Mesodermal cell (in vitro differentiated cells): ENCODE measurements at regions not wholly inside any gene's neighbourhood (a gene's known extent, or its start where the extent isn't known, plus 50 kb on each side); places are given as distances from the start of the nearest gene placed in this dataset.
"Not testable (repeated sequence)": the region's sequence is repeated elsewhere in the genome, so short reads cannot be mapped to it uniquely, and the experiment has no call there.

Experiments used
- H3K27ac ChIP-seq: 2 replicates; pipeline ENCODE4 v1.7.0; 2013; ENCODE audit warnings: mild to moderate bottlenecking, low read depth, low read length, moderate library complexity; ENCODE audit not compliant: severe bottlenecking
- H3K36me3 ChIP-seq: 2 replicates; pipeline ENCODE4 v1.7.1; 2013; ENCODE audit warnings: mild to moderate bottlenecking, low read length, moderate library complexity; ENCODE audit not compliant: control insufficient read depth, insufficient read depth
- H3K4me1 ChIP-seq: one replicate; pipeline ENCODE4 v1.7.1; 2013; ENCODE audit warnings: mild to moderate bottlenecking, low read length; ENCODE audit not compliant: insufficient read depth, control insufficient read depth, poor library complexity, severe bottlenecking
- H3K4me3 ChIP-seq: 2 replicates; pipeline ENCODE4 v1.7.0; 2013; ENCODE audit warnings: low read length, control low read depth, mild to moderate bottlenecking; ENCODE audit not compliant: insufficient read depth, poor library complexity, severe bottlenecking; ENCODE audit errors: extremely low read depth
- H3K9me3 ChIP-seq: 2 replicates; pipeline ENCODE4 v1.7.1; 2013; ENCODE audit warnings: mild to moderate bottlenecking, low read length, moderate library complexity; ENCODE audit not compliant: control insufficient read depth
- WGBS, 2 experiments: methylation state at CpG; one replicate each; pipeline ENCODE4 v1.1.5; 2013; ENCODE audit warnings: missing lambda C conversion rate in 2 of 2; ENCODE audit not compliant: insufficient coverage in 2 of 2; 5-methylcytosine and 5-hydroxymethylcytosine counted together

DNA sequence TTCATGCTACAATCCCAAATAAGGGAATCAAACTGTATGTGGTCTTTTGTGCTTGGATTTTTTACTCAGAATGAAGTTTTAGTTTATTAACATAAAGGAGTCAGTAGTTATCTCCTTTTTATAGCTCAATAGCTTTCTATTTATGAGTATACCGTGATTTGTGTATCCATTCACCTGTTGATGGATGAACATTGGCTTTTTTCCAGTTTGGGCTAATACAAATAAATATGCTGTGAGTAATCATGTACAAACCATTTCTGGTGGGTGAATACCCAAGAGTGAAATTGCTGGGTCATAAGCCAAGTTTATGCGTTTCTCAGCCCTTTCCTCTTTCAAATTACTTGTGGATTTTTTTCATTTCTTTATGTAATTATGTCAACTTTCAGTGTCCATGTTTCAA, 395.3 kb downstream of the OSTF1 start:
- WGBS, 2 experiments = 100% methylated on average over 1 of the region's 2 CpGs; no CpG with 5 or more reads in 1 of the 2 experiments
- Histone ChIP-seq H3K27ac (no peak overlapping the region), H3K9me3 (no peaks in the 10 kb centered on the region), H3K36me3 (no peaks in the 10 kb centered on the region), H3K4me3 (no peak overlapping the region), H3K4me1 (no peaks in the 10 kb centered on the region)

DNA sequence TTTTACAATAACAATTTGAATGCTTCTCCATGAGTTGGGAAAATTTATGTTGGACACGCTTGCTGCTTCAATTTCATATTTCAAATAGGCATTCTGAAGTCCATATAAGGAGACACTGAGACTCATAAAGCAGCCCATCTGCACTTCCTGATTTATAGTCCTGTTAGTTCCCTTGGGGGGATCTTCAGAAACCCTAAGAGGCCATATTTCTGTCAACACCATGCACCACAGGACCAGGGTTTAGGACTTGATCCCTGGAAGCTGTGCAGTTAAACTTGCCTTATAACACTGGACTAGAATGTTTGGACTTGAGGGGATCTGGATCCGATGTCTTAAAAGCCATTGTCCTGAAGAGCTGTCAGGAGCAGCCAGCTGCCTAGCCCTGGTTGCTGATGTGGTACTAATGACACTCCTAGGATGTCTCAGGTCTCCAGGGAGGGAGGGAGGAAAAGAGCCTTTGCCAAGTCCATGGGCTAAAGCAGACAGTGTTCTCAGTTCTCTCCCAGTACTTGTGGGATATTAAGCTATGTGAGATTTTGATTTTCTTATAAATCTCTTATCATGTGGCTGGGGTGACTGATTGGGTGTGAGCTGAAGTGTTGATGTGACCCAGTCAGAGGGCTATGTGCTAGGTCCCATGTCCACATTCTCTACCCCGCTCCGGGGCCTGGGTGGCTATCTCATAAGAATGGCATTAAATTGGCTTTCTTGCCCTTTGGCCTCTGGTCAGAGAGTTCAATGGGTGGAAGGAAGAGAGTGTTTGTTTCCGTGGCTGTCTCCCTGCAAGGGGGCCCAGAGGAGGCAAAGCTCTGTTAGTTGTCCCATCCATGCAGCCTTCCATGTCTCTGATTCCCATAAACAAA, 399.8 kb downstream of the OSTF1 start:
- H3K36me3 ChIP-seq = no peaks in the 10 kb centered on the region

DNA sequence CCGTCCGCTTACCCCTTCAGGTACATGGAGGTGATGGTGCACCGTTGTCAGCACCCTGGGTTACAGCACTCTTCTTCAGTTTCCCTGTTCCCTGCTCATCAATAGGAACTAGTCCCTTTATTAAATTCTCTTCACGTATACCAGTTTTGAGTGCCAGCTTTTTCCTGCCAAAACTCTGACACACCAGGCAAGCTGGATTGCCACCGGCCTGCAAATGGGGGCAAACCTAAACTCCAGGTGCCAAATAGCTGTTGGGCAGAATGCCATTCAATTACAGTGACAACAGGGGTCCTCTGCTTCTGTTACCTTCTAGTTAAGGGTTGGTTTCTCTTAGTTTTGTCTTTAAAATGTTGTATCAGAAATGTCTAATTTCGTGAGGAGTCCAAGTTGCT, 400.4 kb downstream of the OSTF1 start:
- Histone ChIP-seq H3K36me3 (no peaks in the 10 kb centered on the region), H3K9me3 (no peaks in the 10 kb centered on the region), H3K4me1 (no peaks in the 10 kb centered on the region), H3K27ac (no peak overlapping the region), H3K4me3 (no peak overlapping the region)
- WGBS, 2 experiments = 85 to 91% methylated on average over 5 of the region's 6 CpGs

More for the DNA sequence above, 399.8 kb downstream of the OSTF1 start:
- 86 to 90% methylated on average over 1 to 4 of the region's 5 CpGs for WGBS, 2 experiments
- H3K27ac ChIP-seq = no peak overlapping the region
- H3K9me3 ChIP-seq = no peaks in the 10 kb centered on the region
- no peak overlapping the region for H3K4me3 ChIP-seq
- H3K4me1 ChIP-seq = no peaks in the 10 kb centered on the region

DNA sequence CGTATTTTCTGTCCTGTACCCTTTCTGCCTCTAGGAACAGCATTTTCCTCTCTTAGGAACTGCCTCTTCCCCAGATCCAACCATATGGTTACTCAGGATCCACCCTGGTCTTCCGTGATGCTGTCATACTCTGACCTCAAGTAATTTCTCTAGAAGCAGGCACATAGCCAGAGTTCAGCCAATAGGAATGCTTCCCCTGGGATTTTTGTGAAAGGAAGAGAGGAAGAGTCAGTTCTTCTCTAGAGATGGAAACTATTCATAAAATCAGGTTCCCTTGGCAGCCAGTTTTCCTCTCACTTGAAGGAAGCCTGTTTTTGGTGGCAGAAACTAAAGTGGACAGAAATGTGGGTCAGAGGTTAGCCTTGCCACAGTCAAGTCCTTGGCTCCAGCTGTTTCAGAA, 400.1 kb upstream of the PCSK5 start:
- H3K27ac ChIP-seq = no peak overlapping the region
- H3K36me3 ChIP-seq = no peaks in the 10 kb centered on the region
- H3K4me1 ChIP-seq = no peaks in the 10 kb centered on the region
- WGBS, 2 experiments = 86 to 100% methylated on average over 1 to 2 of the region's 2 CpGs
- no peak overlapping the region for H3K4me3 ChIP-seq
- H3K9me3 ChIP-seq = no peaks in the 10 kb centered on the region

DNA sequence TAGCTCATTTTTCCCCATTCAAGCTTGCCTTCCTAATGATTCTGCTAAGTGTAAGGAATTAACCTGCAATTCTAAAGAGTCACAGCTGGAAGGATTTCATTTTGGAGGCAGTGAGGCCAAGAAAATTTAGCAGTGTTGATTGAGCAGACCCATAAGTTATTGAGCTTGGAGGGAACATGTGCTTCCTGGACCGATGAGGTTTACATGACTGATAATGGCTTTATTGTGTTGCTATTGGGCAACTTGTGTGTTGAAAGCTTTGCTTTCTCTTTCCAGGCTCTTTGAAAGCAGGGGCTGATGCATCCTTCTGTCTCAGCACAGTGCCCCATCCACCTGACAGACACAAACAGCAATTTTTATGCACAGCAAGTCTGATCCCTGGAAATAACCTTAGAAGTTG, 398.9 kb upstream of the PCSK5 start:
- H3K36me3 ChIP-seq = no peaks in the 10 kb centered on the region
- H3K4me1 ChIP-seq = no peaks in the 10 kb centered on the region
- WGBS, 2 experiments = 71 to 86% methylated on average over 1 of the region's 1 CpG
- H3K9me3 ChIP-seq = no peaks in the 10 kb centered on the region
- no peak overlapping the region for H3K27ac ChIP-seq
- no peak overlapping the region for H3K4me3 ChIP-seq

DNA sequence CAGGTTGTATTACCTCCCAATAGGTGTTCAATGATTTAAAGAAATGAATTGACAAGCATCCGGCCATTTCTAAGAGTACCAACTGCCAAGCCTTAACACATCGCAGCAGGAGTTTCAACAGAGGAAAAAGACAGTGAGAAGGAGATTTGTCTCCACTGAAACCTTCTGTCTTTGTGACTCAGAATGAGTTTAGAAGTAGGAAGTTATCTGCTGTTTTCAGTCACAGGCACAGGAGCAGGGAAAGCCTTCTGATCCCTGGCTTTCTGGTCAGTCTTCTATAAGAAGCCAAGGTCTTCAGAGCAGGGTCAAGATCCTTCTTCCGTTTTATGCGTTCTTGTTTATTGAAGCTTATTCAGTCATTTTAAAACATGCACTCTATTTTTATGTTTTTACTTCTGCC, 390.7 kb upstream of the PCSK5 start:
- no peak overlapping the region for H3K27ac ChIP-seq
- no peaks in the 10 kb centered on the region for H3K4me1 ChIP-seq
- no peaks in the 10 kb centered on the region for H3K36me3 ChIP-seq
- H3K4me3 ChIP-seq = no peak overlapping the region
- H3K9me3 ChIP-seq = no peaks in the 10 kb centered on the region
- 100% methylated on average over 1 of the region's 4 CpGs; no CpG with 5 or more reads in 1 of the 2 experiments for WGBS, 2 experiments

DNA sequence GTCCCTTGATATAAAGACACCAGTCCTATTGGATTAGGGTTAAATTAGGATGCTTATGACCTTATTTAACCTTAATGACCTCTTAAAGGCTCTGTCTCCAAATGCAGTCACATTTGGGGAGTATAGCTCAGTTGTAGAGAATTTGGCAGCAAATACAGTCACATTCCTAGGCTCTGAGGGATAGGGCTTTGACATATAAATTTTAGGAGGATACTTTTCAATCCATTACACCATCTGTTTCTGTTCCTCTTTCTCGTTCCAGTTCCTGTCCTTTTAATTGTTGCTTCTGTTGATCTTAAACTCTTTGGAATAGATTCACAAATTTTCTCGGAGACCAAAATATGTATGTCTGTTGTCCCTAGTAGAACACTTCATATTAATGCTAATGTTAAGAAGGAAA, 390.0 kb upstream of the PCSK5 start:
- H3K27ac ChIP-seq = no peak overlapping the region
- 86% methylated on average over 1 of the region's 2 CpGs; no CpG with 5 or more reads in 1 of the 2 experiments for WGBS, 2 experiments
- no peaks in the 10 kb centered on the region for H3K36me3 ChIP-seq
- no peaks in the 10 kb centered on the region for H3K4me1 ChIP-seq
- H3K9me3 ChIP-seq = no peaks in the 10 kb centered on the region
- no peak overlapping the region for H3K4me3 ChIP-seq

DNA sequence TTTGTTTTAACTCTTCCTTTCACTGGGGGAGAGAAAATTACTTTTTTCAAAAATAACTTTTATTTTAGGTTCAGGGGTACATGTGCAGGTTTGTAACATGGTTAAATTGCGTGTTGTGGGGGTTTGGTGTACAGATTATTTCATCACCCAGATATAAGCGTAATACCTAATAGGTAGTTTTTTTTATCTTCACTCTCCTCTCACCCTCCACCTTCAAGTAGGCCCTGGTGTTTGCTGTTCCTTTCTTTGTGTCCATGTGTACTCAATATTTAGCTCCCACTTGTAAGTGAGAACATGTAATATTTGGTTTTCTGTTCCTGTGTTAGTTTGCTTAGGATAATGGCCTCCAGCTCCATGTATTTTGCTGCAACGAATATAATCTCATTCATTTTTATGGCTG, 389.5 kb upstream of the PCSK5 start:
- H3K4me3 ChIP-seq, H3K27ac ChIP-seq, H3K36me3 ChIP-seq, H3K9me3 ChIP-seq, H3K4me1 ChIP-seq: not testable (repeated sequence)
- WGBS, 2 experiments = no CpG with 5 or more reads among the region's 3 CpGs

DNA sequence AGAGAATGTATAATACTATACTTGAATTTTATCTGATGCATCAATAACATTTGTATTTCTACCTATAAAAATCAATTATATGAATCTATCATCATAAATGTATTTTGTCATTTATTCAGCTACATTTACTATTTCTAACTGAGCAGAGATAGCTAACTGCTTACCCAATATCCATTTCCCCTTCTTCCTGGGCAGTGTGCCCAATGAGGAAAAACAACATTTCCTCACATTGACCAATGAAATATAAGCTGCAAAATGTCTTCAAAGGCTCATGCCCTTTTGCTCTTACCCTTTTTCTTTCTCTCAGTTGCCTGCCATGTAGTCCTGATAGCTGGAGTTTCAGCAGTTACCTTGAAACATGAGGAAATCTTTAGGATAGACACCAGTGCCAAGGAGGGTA, 385.8 kb upstream of the PCSK5 start:
- H3K36me3 ChIP-seq = no peaks in the 10 kb centered on the region
- no peak overlapping the region for H3K27ac ChIP-seq
- H3K4me3 ChIP-seq = no peak overlapping the region
- no peaks in the 10 kb centered on the region for H3K4me1 ChIP-seq
- H3K9me3 ChIP-seq = peaks cover 7% of the 10 kb centered on the region

DNA sequence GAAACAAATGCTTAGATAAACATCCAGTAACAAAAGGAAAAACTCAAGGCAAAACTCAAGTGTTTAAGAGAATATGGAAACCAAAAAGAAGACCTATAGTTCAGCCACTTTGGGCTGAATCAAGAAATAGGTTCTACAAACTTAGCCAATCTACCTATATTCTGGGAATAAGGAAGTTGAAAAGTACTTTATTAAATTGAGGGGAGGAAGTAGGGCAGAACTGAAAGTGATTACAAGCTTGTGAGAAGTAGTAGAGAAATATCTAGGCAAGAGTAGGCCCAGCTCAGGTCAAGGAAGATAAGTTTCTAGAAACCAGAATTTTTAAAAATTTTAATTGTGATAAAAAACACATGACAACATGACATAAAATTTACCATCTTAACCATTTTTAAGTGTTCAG, 384.8 kb upstream of the PCSK5 start:
- Histone ChIP-seq H3K27ac (no peak overlapping the region), H3K4me1 (no peaks in the 10 kb centered on the region), H3K9me3 (peaks cover 7% of the 10 kb centered on the region), H3K4me3 (no peak overlapping the region), H3K36me3 (no peaks in the 10 kb centered on the region)

DNA sequence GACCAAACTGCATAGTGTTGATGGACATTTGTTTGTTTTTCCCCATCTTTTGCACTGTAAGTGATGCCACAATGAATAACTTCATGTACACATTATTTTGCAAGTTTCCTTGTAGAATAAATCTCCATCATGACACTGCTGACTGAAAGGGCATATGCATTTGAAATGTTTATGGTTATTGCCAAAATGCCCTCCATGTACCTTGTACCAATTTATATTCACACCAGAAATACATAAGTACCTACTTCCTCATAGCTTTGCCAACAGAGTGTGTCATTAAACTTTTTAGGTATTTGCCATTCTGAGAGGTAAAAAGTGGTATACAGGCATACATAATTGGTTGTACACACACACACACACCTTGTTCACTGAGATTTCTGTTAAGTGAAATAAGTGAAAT, 361.0 kb upstream of the PCSK5 start:
- Histone ChIP-seq H3K36me3 (no peaks in the 10 kb centered on the region), H3K4me1 (no peaks in the 10 kb centered on the region), H3K4me3 (no peak overlapping the region), H3K27ac (no peak overlapping the region), H3K9me3 (no peaks in the 10 kb centered on the region)
